Sigmoid colon (tissue), 4 donors: ENCODE measurements at regions not wholly inside any gene's neighbourhood (a gene's known extent, or its start where the extent isn't known, plus 50 kb on each side); places are given as distances from the start of the nearest gene placed in this dataset.

ENCODE experiments used
- EP300 ChIP-seq, 4 donors: sonication (generic); formaldehyde crosslinking; IDR thresholded peaks; one replicate each; pipeline ENCODE4 v1.6.1; 2017; ENCODE audit warnings: antibody characterized with exemption in 4 of 4
- POLR2A ChIP-seq, 2 donors: fragments of 450-650 bp; IDR thresholded peaks; one replicate each; pipeline ENCODE4 v1.6.1; 2016; ENCODE audit warnings: antibody characterized with exemption in 2 of 2, mild to moderate bottlenecking in 2 of 2, moderate library complexity in 2 of 2
- POLR2AphosphoS5 ChIP-seq, 4 donors: sonication (generic); formaldehyde crosslinking; IDR thresholded peaks; one replicate each; pipeline ENCODE4 v1.6.1; 2017; ENCODE audit warnings: antibody characterized with exemption in 4 of 4
- TF ChIP-seq, protein P1 (sequence below), 4 experiments: fragments of 450-650 bp in 3 of 4; fragments of 200-600 bp in 1 of 4; IDR thresholded peaks; one replicate each; pipeline ENCODE4 v1.5.1; 2016 to 2019; ENCODE audit warnings: antibody characterized with exemption in 4 of 4, mild to moderate bottlenecking in 3 of 4, moderate library complexity in 2 of 4

- TF ChIP-seq, protein P1, sequence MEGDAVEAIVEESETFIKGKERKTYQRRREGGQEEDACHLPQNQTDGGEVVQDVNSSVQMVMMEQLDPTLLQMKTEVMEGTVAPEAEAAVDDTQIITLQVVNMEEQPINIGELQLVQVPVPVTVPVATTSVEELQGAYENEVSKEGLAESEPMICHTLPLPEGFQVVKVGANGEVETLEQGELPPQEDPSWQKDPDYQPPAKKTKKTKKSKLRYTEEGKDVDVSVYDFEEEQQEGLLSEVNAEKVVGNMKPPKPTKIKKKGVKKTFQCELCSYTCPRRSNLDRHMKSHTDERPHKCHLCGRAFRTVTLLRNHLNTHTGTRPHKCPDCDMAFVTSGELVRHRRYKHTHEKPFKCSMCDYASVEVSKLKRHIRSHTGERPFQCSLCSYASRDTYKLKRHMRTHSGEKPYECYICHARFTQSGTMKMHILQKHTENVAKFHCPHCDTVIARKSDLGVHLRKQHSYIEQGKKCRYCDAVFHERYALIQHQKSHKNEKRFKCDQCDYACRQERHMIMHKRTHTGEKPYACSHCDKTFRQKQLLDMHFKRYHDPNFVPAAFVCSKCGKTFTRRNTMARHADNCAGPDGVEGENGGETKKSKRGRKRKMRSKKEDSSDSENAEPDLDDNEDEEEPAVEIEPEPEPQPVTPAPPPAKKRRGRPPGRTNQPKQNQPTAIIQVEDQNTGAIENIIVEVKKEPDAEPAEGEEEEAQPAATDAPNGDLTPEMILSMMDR (IDR thresholded peaks at IDR 0.05): no peak
- TF ChIP-seq POLR2A (IDR thresholded peaks at IDR 0.05) (no peak), POLR2AphosphoS5 (IDR thresholded peaks at IDR 0.05) (no peak), EP300 (IDR thresholded peaks at IDR 0.05) (no peak)
These were observed 76.6 kb downstream of the ANKEF1 start for GRCh38 chr20:10111139-10111958.
